Heart right ventricle (tissue), 16 donors: ENCODE measurements at regions not wholly inside any gene's neighbourhood (a gene's known extent, or its start where the extent isn't known, plus 50 kb on each side); places are given as distances from the start of the nearest gene placed in this dataset.
"Not testable (repeated sequence)": the region's sequence is repeated elsewhere in the genome, so short reads cannot be mapped to it uniquely, and the experiment has no call there.

Experiments
- ATAC-seq, 8 donors: fragments of 200-7000 bp; cut with Tn5 transposase; one replicate each; pipeline ENCODE4 v1.9.1; 2020; ENCODE audit warnings: mild to moderate bottlenecking in 8 of 8, moderate library complexity in 8 of 8, moderate number of reproducible peaks in 1 of 8
- DNase-seq, 2 donors: peaks; one replicate each; pipeline ENCODE4 v3.0.0-alpha.2; 2020
- H3K27ac ChIP-seq, 10 donors: fragments of 200-600 bp; sonication (generic) in 2 of 10; one replicate each; pipeline versions ENCODE4 v1.5.0 to v1.8.0; 2020 to 2022; ENCODE audit warnings: mild to moderate bottlenecking in 3 of 10
- H3K27me3 ChIP-seq, 7 donors: fragments of 200-600 bp; one replicate each; pipeline ENCODE4 v1.8.0; 2021 to 2022; ENCODE audit warnings: mild to moderate bottlenecking in 2 of 7
- H3K36me3 ChIP-seq, 9 donors: fragments of 200-600 bp; sonication (generic) in 1 of 9; one replicate each; pipeline versions ENCODE4 v1.5.0 to v1.8.0; 2020 to 2022; ENCODE audit warnings: mild to moderate bottlenecking in 2 of 9
- H3K4me1 ChIP-seq, 9 donors: fragments of 200-600 bp; sonication (generic) in 1 of 9; one replicate each; pipeline versions ENCODE4 v1.5.0 to v1.8.0; 2020 to 2022; ENCODE audit warnings: mild to moderate bottlenecking in 4 of 9
- H3K4me3 ChIP-seq, 10 donors: fragments of 200-600 bp; sonication (generic) in 2 of 10; one replicate each; pipeline versions ENCODE4 v1.5.0 to v1.8.0; 2020 to 2022; ENCODE audit warnings: mild to moderate bottlenecking in 7 of 10, moderate library complexity in 2 of 10
- H3K9me3 ChIP-seq, 11 donors: fragments of 200-600 bp in 10 of 11; sonication (generic) in 2 of 11; one replicate each; pipeline versions ENCODE4 v1.5.0 to v1.8.0; 2013 to 2022; ENCODE audit warnings: mild to moderate bottlenecking in 2 of 11, control low read depth in 1 of 11, moderate library complexity in 1 of 11
- CTCF ChIP-seq, 9 donors: fragments of 200-600 bp; sonication (generic) in 2 of 9; IDR thresholded peaks; one replicate each; pipeline versions ENCODE4 v1.5.0 to v1.8.0; 2021 to 2022; ENCODE audit warnings: antibody characterized with exemption in 9 of 9, mild to moderate bottlenecking in 5 of 9, moderate library complexity in 1 of 9
- WGBS, 2 donors: extraction: QIAGEN DNeasy Blood & Tissue Kit; methylation state at CpG; one replicate each; pipeline ENCODE4 v1.1.7; 2013; ENCODE audit warnings: inconsistent platforms in 1 of 2; 5-methylcytosine and 5-hydroxymethylcytosine counted together
- intact Hi-C, 10 donors: fragments of 100-400 bp; cut with DNase I; formaldehyde crosslinking; loops; one replicate each; pipeline versions ENCODE4 v1.11.1 to v1.14.2; 2022
- donor health status: Arrhythmogenic right ventricular cardiomyopathy.
- donor health status: ischemic (EF 13 %, LVEDD 7.1; RV severe dilation, severe dysfunction).
- donor health status: healthy with polysubstance abuse.
- donor health status: DM: no; HTN: yes; CAD: no.
- donor health status: DM: no; HTN: no; CAD: no.
- donor health status: ischemic (EF 25% LVEDD 6.9; RV normal size, moderate dysfunction).
- donor health status: ischemic (EF 25% LVEDD 5.7; RV mildly dilated, moderate dysfunction).
- donor health status: healthy.
- donor health status: DM: yes; HTN: yes; CAD: no.
- donor health status: Ischemic cardiomyopathy.
- donor health status: ischemic (EF 35%, LVEDD 5.7; RV mildly dilated, moderate dysfunction).
- donor health status: nonischemic (EF 11% LVEDD 7.7; RV severe dilation, severe dysfunction).
- donor health status: DM: yes; HTN: yes; CAD: no.
- donor health status: PGD.
- donor health status: ischemic (EF 29% LVEDD 5.4; RV normal size, mild dysfunction).
- donor health status: nonischemic (EF 23%, LVEDD 6.1; RV moderate dilation, normal function).

- ATAC-seq: no peak
- no peak for TF ChIP-seq CTCF (IDR thresholded peaks at IDR 0.05)
- Histone ChIP-seq H3K4me3 (no peak overlapping the region), H3K27me3 (no peaks in the 10 kb centered on the region), H3K36me3 (no peaks in the 10 kb centered on the region), H3K4me1 (peaks cover 0 to 6% (median 0%) of the 10 kb centered on the region in 9 donors), H3K9me3 (no peaks in the 10 kb centered on the region), H3K27ac (no peak overlapping the region)
- intact Hi-C loops: no loop called here
- WGBS, 2 donors: 74 to 83% methylated on average over 6 of the region's 6 CpGs
- no peak for DNase-seq
These were observed 250.8 kb upstream of the ZEB2 start for GRCh38 chr2:144770616-144771230.

- H3K27ac ChIP-seq, H3K4me1 ChIP-seq, ATAC-seq, DNase-seq, intact Hi-C loops, H3K9me3 ChIP-seq, H3K36me3 ChIP-seq, H3K4me3 ChIP-seq, H3K27me3 ChIP-seq: not testable (repeated sequence)
- 75 to 84% methylated on average over 2 of the region's 2 CpGs for WGBS, 2 donors
These were observed 241.0 kb upstream of the ZEB2 start for GRCh38 chr2:144760939-144761338.

- Histone ChIP-seq H3K27ac (no peak overlapping the region), H3K36me3 (no peaks in the 10 kb centered on the region), H3K4me3 (no peak overlapping the region), H3K4me1 (no peaks in the 10 kb centered on the region), H3K27me3 (no peaks in the 10 kb centered on the region), H3K9me3 (no peaks in the 10 kb centered on the region)
- intact Hi-C loops: no loop called here
- DNase-seq (no peak), ATAC-seq (no peak)
- TF ChIP-seq CTCF (IDR thresholded peaks at IDR 0.05): no peak
These were observed 239.8 kb upstream of the ZEB2 start for GRCh38 chr2:144759746-144760145.

- intact Hi-C loops, ATAC-seq, H3K27me3 ChIP-seq, H3K36me3 ChIP-seq, DNase-seq, H3K4me1 ChIP-seq, H3K4me3 ChIP-seq, H3K27ac ChIP-seq, H3K9me3 ChIP-seq: not testable (repeated sequence)
These were observed 238.3 kb upstream of the ZEB2 start for GRCh38 chr2:144758196-144758595.

GRCh38 chr2:144753416-144753815, 233.5 kb upstream of the ZEB2 start:
- TF ChIP-seq CTCF (IDR thresholded peaks at IDR 0.05): no peak
- H3K27ac ChIP-seq: peak overlapping the region in 3 of 10 donors; percentile 11 to 48 (median 21)
- H3K36me3 ChIP-seq: no peaks in the 10 kb centered on the region
- H3K4me1 ChIP-seq: no peaks in the 10 kb centered on the region
- H3K9me3 ChIP-seq: peaks cover 0 to 38% (median 12%) of the 10 kb centered on the region in 11 donors
- ATAC-seq: no peak
- no peak overlapping the region for H3K4me3 ChIP-seq
- 58 to 74% methylated on average over 3 of the region's 3 CpGs for WGBS, 2 donors
- DNase-seq: no peak
- H3K27me3 ChIP-seq: no peaks in the 10 kb centered on the region
- intact Hi-C loops: no loop called here
